Mesendoderm (in vitro differentiated cells): ENCODE measurements at regions not wholly inside any gene's neighbourhood (a gene's known extent, or its start where the extent isn't known, plus 50 kb on each side); places are given as distances from the start of the nearest gene placed in this dataset.

ENCODE experiments used
- DNase-seq: peaks from one replicate; pipeline ENCODE4 v3.0.0; 2013
- H2AK5ac ChIP-seq: 2 replicates; pipeline ENCODE4 v1.6.1; 2013; ENCODE audit warnings: low read length, inconsistent platforms
- H2BK120ac ChIP-seq: 2 replicates; pipeline ENCODE4 v1.6.1; 2013; ENCODE audit warnings: low read depth, mild to moderate bottlenecking, low read length, moderate library complexity, mixed read lengths
- H2BK15ac ChIP-seq: replicated peaks from 2 replicates; pipeline ENCODE4 v1.6.1; 2013; ENCODE audit warnings: low read depth, mild to moderate bottlenecking, moderate library complexity
- H2BK5ac ChIP-seq: 2 replicates; pipeline ENCODE4 v1.6.1; 2013; ENCODE audit warnings: low read length, inconsistent platforms
- H3K18ac ChIP-seq: 2 replicates; pipeline ENCODE4 v1.6.1; 2013; ENCODE audit warnings: mild to moderate bottlenecking, low read length, mixed read lengths
- H3K23ac ChIP-seq: one replicate; pipeline ENCODE4 v1.6.1; 2013; ENCODE audit warnings: low read length
- H3K27ac ChIP-seq: 2 replicates; pipeline ENCODE4 v1.5.1; 2013; ENCODE audit warnings: low read depth, mild to moderate bottlenecking, inconsistent platforms, low read length, moderate library complexity
- H3K27me3 ChIP-seq: 2 replicates; pipeline ENCODE4 v1.6.1; 2013; ENCODE audit warnings: low read length, control low read depth, mild to moderate bottlenecking, inconsistent platforms; ENCODE audit not compliant: insufficient read depth, poor library complexity
- H3K36me3 ChIP-seq: 2 replicates; pipeline ENCODE4 v1.6.1; 2013; ENCODE audit warnings: low read length, inconsistent platforms; ENCODE audit not compliant: control insufficient read depth, insufficient read depth
- H3K4ac ChIP-seq: one replicate; pipeline ENCODE4 v1.6.1; 2013; ENCODE audit warnings: low read depth, mild to moderate bottlenecking, low read length, moderate library complexity
- H3K4me1 ChIP-seq: 2 replicates; pipeline ENCODE4 v1.6.1; 2013; ENCODE audit warnings: low read depth, low read length, inconsistent platforms; ENCODE audit not compliant: control insufficient read depth
- H3K4me2 ChIP-seq: 2 replicates; pipeline ENCODE4 v1.6.1; 2013; ENCODE audit warnings: low read length
- H3K4me3 ChIP-seq: 2 replicates; pipeline ENCODE4 v1.5.1; 2013; ENCODE audit warnings: mild to moderate bottlenecking, low read length
- H3K56ac ChIP-seq: one replicate; pipeline ENCODE4 v1.6.1; 2013; ENCODE audit warnings: low read length
- H3K79me1 ChIP-seq: 2 replicates; pipeline ENCODE4 v1.6.1; 2013; ENCODE audit warnings: low read length, inconsistent platforms
- H3K79me2 ChIP-seq: 2 replicates; pipeline ENCODE4 v1.6.1; 2013; ENCODE audit warnings: mild to moderate bottlenecking, low read length; ENCODE audit not compliant: control insufficient read depth, insufficient read depth
- H3K9ac ChIP-seq: 2 replicates; pipeline ENCODE4 v1.6.1; 2013; ENCODE audit warnings: low read length, inconsistent platforms
- H4K5ac ChIP-seq: one replicate; pipeline ENCODE4 v1.6.1; 2013; ENCODE audit warnings: low read length
- H4K8ac ChIP-seq: one replicate; pipeline ENCODE4 v1.6.1; 2013; ENCODE audit warnings: low read depth, mild to moderate bottlenecking, control low read depth, low read length, moderate library complexity
- WGBS: extraction: QIAGEN DNeasy Blood & Tissue Kit; methylation state at CpG from one replicate; pipeline ENCODE4 v1.1.7; 2013; ENCODE audit warnings: low lambda C conversion rate, missing lambda C conversion rate; ENCODE audit not compliant: insufficient coverage; ENCODE audit errors: extremely low coverage; 5-methylcytosine and 5-hydroxymethylcytosine counted together

GRCh38 chr12:124633365-124634362 lies 66.3 kb upstream of the NCOR2 start:
- no peaks in the 10 kb centered on the region for H3K79me2 ChIP-seq
- H3K4ac ChIP-seq, result no peak overlapping the region
- no peak overlapping the region for H3K9ac ChIP-seq
- no peak overlapping the region for H3K4me2 ChIP-seq
- H2BK5ac ChIP-seq, result no peak overlapping the region
- no peak overlapping the region for H4K8ac ChIP-seq
- H3K36me3 ChIP-seq, result no peaks in the 10 kb centered on the region
- H3K4me3 ChIP-seq, result no peak overlapping the region
- H3K79me1 ChIP-seq, result no peaks in the 10 kb centered on the region
- no peak overlapping the region for H2AK5ac ChIP-seq
- H2BK15ac ChIP-seq, result no peak overlapping the region
- H3K27ac ChIP-seq, result no peak overlapping the region
- no peak overlapping the region for H3K56ac ChIP-seq
- no peaks in the 10 kb centered on the region for H3K27me3 ChIP-seq
- no CpG with 5 or more reads among the region's 17 CpGs for WGBS
- DNase-seq, result no peak
- H3K18ac ChIP-seq, result no peak overlapping the region
- H3K23ac ChIP-seq, result no peak overlapping the region
- peaks cover 2% of the 10 kb centered on the region for H3K4me1 ChIP-seq
- H4K5ac ChIP-seq, result no peak overlapping the region
- H2BK120ac ChIP-seq, result no peak overlapping the region

GRCh38 chr12:124632519-124632984 lies 65.1 kb upstream of the NCOR2 start:
- WGBS, result no CpG with 5 or more reads among the region's 9 CpGs
- Histone ChIP-seq H3K79me1 (no peaks in the 10 kb centered on the region), H3K27ac (no peak overlapping the region), H3K56ac (peak overlapping the region; percentile 15), H3K4me3 (no peak overlapping the region), H2BK120ac (no peak overlapping the region), H3K4me2 (no peak overlapping the region), H3K18ac (no peak overlapping the region), H3K4ac (no peak overlapping the region), H3K36me3 (no peaks in the 10 kb centered on the region), H2BK5ac (no peak overlapping the region), H3K4me1 (peaks cover 2% of the 10 kb centered on the region), H2AK5ac (no peak overlapping the region), H3K9ac (peak overlapping the region; percentile 19), H4K8ac (no peak overlapping the region), H3K23ac (no peak overlapping the region), H2BK15ac (no peak overlapping the region), H3K27me3 (no peaks in the 10 kb centered on the region), H3K79me2 (no peaks in the 10 kb centered on the region), H4K5ac (no peak overlapping the region)
- peak; percentile 53 for DNase-seq

DNA sequence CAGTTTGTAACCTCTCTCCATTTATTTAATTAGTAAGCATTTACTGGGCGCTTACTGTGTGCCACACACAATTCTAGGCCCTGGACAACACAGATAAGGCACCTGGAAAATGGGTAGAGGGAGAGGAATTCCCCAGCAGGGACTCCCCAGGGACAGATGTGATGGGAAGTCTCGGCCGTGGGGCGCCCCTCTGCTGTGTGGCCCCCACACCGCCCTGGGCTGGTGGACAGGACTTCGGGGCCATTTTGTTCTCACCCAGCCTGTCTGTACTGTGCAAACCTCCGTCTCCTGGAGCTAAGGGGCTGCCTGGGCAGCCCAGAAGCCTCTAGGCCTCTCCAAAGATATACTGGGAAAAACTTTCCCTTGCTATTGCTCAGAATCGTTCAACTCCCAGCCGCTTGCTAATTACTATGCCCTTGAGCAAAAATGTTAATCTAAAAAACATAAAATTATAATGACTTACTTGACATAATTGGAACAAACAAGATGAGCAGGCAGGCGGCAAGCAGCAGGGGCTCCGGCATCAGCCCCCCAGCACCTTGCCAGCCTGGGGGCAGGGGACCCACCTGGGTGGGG lies 64.4 kb upstream of the NCOR2 start:
- Histone ChIP-seq H2BK15ac (no peak overlapping the region), H4K5ac (no peak overlapping the region), H2BK120ac (no peak overlapping the region), H3K4ac (no peak overlapping the region), H3K18ac (peak overlapping the region; percentile 3), H3K36me3 (no peaks in the 10 kb centered on the region), H3K79me1 (no peaks in the 10 kb centered on the region), H2AK5ac (no peak overlapping the region), H3K27ac (no peak overlapping the region), H3K4me1 (peaks cover 2% of the 10 kb centered on the region), H3K79me2 (no peaks in the 10 kb centered on the region), H3K4me3 (no peak overlapping the region), H3K23ac (no peak overlapping the region), H3K9ac (no peak overlapping the region), H3K4me2 (no peak overlapping the region), H3K27me3 (no peaks in the 10 kb centered on the region), H4K8ac (no peak overlapping the region), H2BK5ac (no peak overlapping the region), H3K56ac (peak overlapping the region; percentile 7)
- DNase-seq, result no peak
- WGBS, result no CpG with 5 or more reads among the region's 11 CpGs

GRCh38 chr12:124630791-124631313 lies 63.4 kb upstream of the NCOR2 start:
- Histone ChIP-seq H3K27me3 (no peaks in the 10 kb centered on the region), H3K79me2 (no peaks in the 10 kb centered on the region), H3K79me1 (no peaks in the 10 kb centered on the region), H3K36me3 (no peaks in the 10 kb centered on the region), H3K27ac (no peak overlapping the region), H4K8ac (no peak overlapping the region), H3K4ac (no peak overlapping the region), H3K56ac (no peak overlapping the region), H4K5ac (no peak overlapping the region), H3K4me2 (no peak overlapping the region), H3K9ac (no peak overlapping the region), H2AK5ac (no peak overlapping the region), H3K23ac (no peak overlapping the region), H2BK120ac (no peak overlapping the region), H2BK15ac (no peak overlapping the region), H3K4me1 (peaks cover 2% of the 10 kb centered on the region), H3K18ac (no peak overlapping the region), H3K4me3 (no peak overlapping the region), H2BK5ac (no peak overlapping the region)
- WGBS, result no CpG with 5 or more reads among the region's 15 CpGs
- peak; percentile 51 for DNase-seq

DNA sequence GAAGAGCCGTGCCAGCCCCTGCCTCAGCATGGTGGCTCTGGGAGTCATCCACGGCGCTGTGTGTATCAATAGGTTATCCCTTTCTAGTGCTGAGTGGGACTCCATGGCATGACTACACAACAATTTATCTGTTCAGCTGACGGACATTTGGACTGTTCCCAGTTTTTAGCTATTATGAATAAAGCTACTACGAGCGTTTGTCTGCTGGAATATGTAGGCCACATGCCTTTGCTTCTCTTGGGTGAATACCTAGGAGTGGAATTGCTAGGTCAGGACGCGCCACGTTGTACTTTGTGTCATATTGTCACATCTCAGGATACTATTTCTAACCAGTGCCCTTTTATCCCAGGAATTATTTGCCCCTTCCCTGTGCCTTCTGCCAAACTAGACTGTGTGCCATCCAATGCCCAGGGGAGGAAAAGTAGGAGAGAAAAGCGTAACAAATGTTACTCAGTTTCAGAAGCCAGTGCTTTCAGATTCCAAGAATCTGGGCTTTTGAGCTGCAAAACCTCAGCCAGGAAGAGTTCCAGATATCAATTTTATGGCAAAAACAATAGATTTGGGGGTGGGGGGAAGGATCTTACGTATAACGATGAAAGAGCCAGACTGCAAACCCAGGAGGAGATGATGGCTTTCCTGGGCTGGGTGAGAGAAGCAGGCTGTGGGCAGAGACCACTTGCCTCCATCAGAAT lies 62.5 kb upstream of the NCOR2 start:
- H2AK5ac ChIP-seq, result no peak overlapping the region
- H3K27ac ChIP-seq, result no peak overlapping the region
- H4K5ac ChIP-seq, result no peak overlapping the region
- no CpG with 5 or more reads among the region's 12 CpGs for WGBS
- H3K79me1 ChIP-seq, result no peaks in the 10 kb centered on the region
- no peak for DNase-seq
- no peak overlapping the region for H3K18ac ChIP-seq
- no peak overlapping the region for H2BK120ac ChIP-seq
- no peaks in the 10 kb centered on the region for H3K79me2 ChIP-seq
- H2BK5ac ChIP-seq, result no peak overlapping the region
- H3K9ac ChIP-seq, result no peak overlapping the region
- H3K36me3 ChIP-seq, result no peaks in the 10 kb centered on the region
- no peaks in the 10 kb centered on the region for H3K27me3 ChIP-seq
- no peak overlapping the region for H2BK15ac ChIP-seq
- no peak overlapping the region for H3K4me2 ChIP-seq
- H3K4ac ChIP-seq, result no peak overlapping the region
- no peak overlapping the region for H3K56ac ChIP-seq
- H3K4me1 ChIP-seq, result peaks cover 2% of the 10 kb centered on the region
- H4K8ac ChIP-seq, result no peak overlapping the region
- H3K23ac ChIP-seq, result no peak overlapping the region
- H3K4me3 ChIP-seq, result no peak overlapping the region
